Lower lobe of right lung (tissue), 2 donors: ENCODE measurements at regions not wholly inside any gene's neighbourhood (a gene's known extent, or its start where the extent isn't known, plus 50 kb on each side); places are given as distances from the start of the nearest gene placed in this dataset.

ENCODE experiments used
- ATAC-seq, 2 donors: fragments of 200-7000 bp; cut with Tn5 transposase; one replicate each; pipeline ENCODE4 v1.9.1; 2020 to 2022; ENCODE audit warnings: mild to moderate bottlenecking in 2 of 2, moderate library complexity in 2 of 2
- DNase-seq: peaks from one replicate; pipeline ENCODE4 v3.0.0-alpha.2; 2020
- H3K27ac ChIP-seq: fragments of 200-600 bp; one replicate; pipeline ENCODE4 v1.8.0; 2022
- H3K27me3 ChIP-seq: fragments of 200-600 bp; one replicate; pipeline ENCODE4 v1.8.0; 2022; ENCODE audit warnings: low read depth
- H3K36me3 ChIP-seq: fragments of 200-600 bp; one replicate; pipeline ENCODE4 v1.8.0; 2022; ENCODE audit warnings: mild to moderate bottlenecking
- H3K4me1 ChIP-seq: fragments of 200-600 bp; one replicate; pipeline ENCODE4 v1.8.0; 2022
- H3K4me3 ChIP-seq: fragments of 200-600 bp; one replicate; pipeline ENCODE4 v1.8.0; 2022; ENCODE audit warnings: mild to moderate bottlenecking
- H3K9me3 ChIP-seq: fragments of 200-600 bp; one replicate; pipeline ENCODE4 v1.8.0; 2022
- CTCF ChIP-seq: fragments of 200-600 bp; IDR thresholded peaks from one replicate; pipeline ENCODE4 v1.8.0; 2022; ENCODE audit warnings: antibody characterized with exemption, mild to moderate bottlenecking
- intact Hi-C: fragments of 100-400 bp; cut with DNase I; formaldehyde crosslinking; loops from one replicate; pipeline ENCODE4 v1.11.0; 2022
- donor health status: DM: no; HTN: yes; CAD: no; lungs with severe emphysema.

GRCh38 chr21:35227786-35228185 is 178.7 kb upstream of the RUNX1 start:
- TF ChIP-seq CTCF: no peak
- no peak overlapping the region for H3K27ac ChIP-seq
- no peaks in the 10 kb centered on the region for H3K9me3 ChIP-seq
- ATAC-seq: peak in 1 of 2 donors; percentile 23
- H3K36me3 ChIP-seq: no peaks in the 10 kb centered on the region
- DNase-seq: no peak
- peaks cover 4% of the 10 kb centered on the region for H3K27me3 ChIP-seq
- no peaks in the 10 kb centered on the region for H3K4me1 ChIP-seq
- H3K4me3 ChIP-seq: no peak overlapping the region
- intact Hi-C loops: no loop called here

- H3K4me3 ChIP-seq: no peak overlapping the region
- no peaks in the 10 kb centered on the region for H3K9me3 ChIP-seq
- peaks cover 3% of the 10 kb centered on the region for H3K4me1 ChIP-seq
- H3K36me3 ChIP-seq: no peaks in the 10 kb centered on the region
- TF ChIP-seq CTCF: no peak
- DNase-seq: no peak
- H3K27me3 ChIP-seq: peaks cover 4% of the 10 kb centered on the region
- no peak overlapping the region for H3K27ac ChIP-seq
- intact Hi-C loops: no loop called here
- peak in 1 of 2 donors; percentile 49 for ATAC-seq
These were observed 178.1 kb upstream of the RUNX1 start for GRCh38 chr21:35226968-35227744.

- DNase-seq (no peak), ATAC-seq (peak; percentile 37 to 46)
- Histone ChIP-seq H3K4me1 (peaks cover 5% of the 10 kb centered on the region), H3K9me3 (no peaks in the 10 kb centered on the region), H3K27me3 (peaks cover 4% of the 10 kb centered on the region), H3K36me3 (no peaks in the 10 kb centered on the region), H3K27ac (no peak overlapping the region), H3K4me3 (no peak overlapping the region)
- no peak for TF ChIP-seq CTCF
- intact Hi-C loops: no loop called here
These were observed 177.2 kb upstream of the RUNX1 start for GRCh38 chr21:35226328-35226727.

- Histone ChIP-seq H3K27ac (no peak overlapping the region), H3K36me3 (no peaks in the 10 kb centered on the region)
- TF ChIP-seq CTCF: no peak
These were observed 176.5 kb upstream of the RUNX1 start for GRCh38 chr21:35225573-35225972.

GRCh38 chr21:35223480-35224156 is 174.5 kb upstream of the RUNX1 start:
- TF ChIP-seq CTCF: no peak

More at GRCh38 chr21:35225573-35225972, 176.5 kb upstream of the RUNX1 start:
- DNase-seq: no peak
- H3K4me1 ChIP-seq: peaks cover 5% of the 10 kb centered on the region
- H3K9me3 ChIP-seq: no peaks in the 10 kb centered on the region
- intact Hi-C loops: no loop called here
- H3K4me3 ChIP-seq: no peak overlapping the region
- ATAC-seq: no peak
- peaks cover 4% of the 10 kb centered on the region for H3K27me3 ChIP-seq

More at GRCh38 chr21:35223480-35224156, 174.5 kb upstream of the RUNX1 start:
- intact Hi-C loops: no loop called here
- H3K9me3 ChIP-seq: no peaks in the 10 kb centered on the region
- no peak overlapping the region for H3K4me3 ChIP-seq
- no peaks in the 10 kb centered on the region for H3K36me3 ChIP-seq
- no peak for DNase-seq
- peaks cover 5% of the 10 kb centered on the region for H3K4me1 ChIP-seq
- no peak for ATAC-seq
- no peak overlapping the region for H3K27ac ChIP-seq
- peaks cover 4% of the 10 kb centered on the region for H3K27me3 ChIP-seq
